ENCODE measurements at regions not wholly inside any gene's neighbourhood (a gene's known extent, or its start where the extent isn't known, plus 50 kb on each side); places are given as distances from the start of the nearest gene placed in this dataset.

GRCh38 chr6:148240861-148241477, 101.7 kb upstream of the SASH1 start:
- H3K36me3 ChIP-seq (ENCODE audit: control insufficient read depth, insufficient read depth, low read length): no peaks in the 10 kb centered on the region
- no peak overlapping the region for H3K27ac ChIP-seq (ENCODE audit: low read depth, low read length)
- H3K9ac ChIP-seq (ENCODE audit: low read length): no peak overlapping the region
- H3K9me3 ChIP-seq (ENCODE audit: control insufficient read depth, insufficient read depth, low read depth, low read length): no peaks in the 10 kb centered on the region
- H3K27me3 ChIP-seq (ENCODE audit: control insufficient read depth, insufficient read depth, low read length): no peaks in the 10 kb centered on the region
- no peak overlapping the region for H3K4me3 ChIP-seq (ENCODE audit: low read depth, low read length)
- H3K4me1 ChIP-seq (ENCODE audit: control insufficient read depth, insufficient read depth, low read length): peaks cover 17% of the 10 kb centered on the region

GRCh38 chr6:148242180-148242579, 100.5 kb upstream of the SASH1 start:
- Histone ChIP-seq H3K4me1 (ENCODE audit: control insufficient read depth, insufficient read depth, low read length) (peaks cover 17% of the 10 kb centered on the region), H3K27ac (ENCODE audit: low read depth, low read length) (no peak overlapping the region), H3K4me3 (ENCODE audit: low read depth, low read length) (no peak overlapping the region), H3K9ac (ENCODE audit: low read length) (no peak overlapping the region), H3K36me3 (ENCODE audit: control insufficient read depth, insufficient read depth, low read length) (no peaks in the 10 kb centered on the region), H3K27me3 (ENCODE audit: control insufficient read depth, insufficient read depth, low read length) (no peaks in the 10 kb centered on the region), H3K9me3 (ENCODE audit: control insufficient read depth, insufficient read depth, low read depth, low read length) (no peaks in the 10 kb centered on the region)

- Histone ChIP-seq H3K36me3 (ENCODE audit: control insufficient read depth, insufficient read depth, low read length) (no peaks in the 10 kb centered on the region), H3K27me3 (ENCODE audit: control insufficient read depth, insufficient read depth, low read length) (no peaks in the 10 kb centered on the region), H3K4me1 (ENCODE audit: control insufficient read depth, insufficient read depth, low read length) (peaks cover 17% of the 10 kb centered on the region), H3K4me3 (ENCODE audit: low read depth, low read length) (no peak overlapping the region), H3K27ac (ENCODE audit: low read depth, low read length) (no peak overlapping the region), H3K9me3 (ENCODE audit: control insufficient read depth, insufficient read depth, low read depth, low read length) (no peaks in the 10 kb centered on the region), H3K9ac (ENCODE audit: low read length) (no peak overlapping the region)
Measured at GRCh38 chr6:148244217-148244935, 98.3 kb upstream of the SASH1 start.

- peaks cover 6% of the 10 kb centered on the region; the same call in 1 of the 2 replicates for H3K4me1 ChIP-seq (ENCODE audit: control insufficient read depth, insufficient read depth, low read length)
- H3K27ac ChIP-seq (ENCODE audit: low read depth, low read length): no peak overlapping the region
- no peaks in the 10 kb centered on the region for H3K9me3 ChIP-seq (ENCODE audit: control insufficient read depth, insufficient read depth, low read depth, low read length)
- H3K4me3 ChIP-seq (ENCODE audit: low read depth, low read length): no peak overlapping the region
- H3K27me3 ChIP-seq (ENCODE audit: control insufficient read depth, insufficient read depth, low read length): no peaks in the 10 kb centered on the region
- H3K9ac ChIP-seq (ENCODE audit: low read length): no peak overlapping the region
- no peaks in the 10 kb centered on the region for H3K36me3 ChIP-seq (ENCODE audit: control insufficient read depth, insufficient read depth, low read length)
Measured at GRCh38 chr6:148247386-148248063, 95.1 kb upstream of the SASH1 start.

GRCh38 chr6:148249160-148249559, 93.5 kb upstream of the SASH1 start:
- Histone ChIP-seq H3K9ac (ENCODE audit: low read length) (no peak overlapping the region), H3K4me3 (ENCODE audit: low read depth, low read length) (no peak overlapping the region), H3K36me3 (ENCODE audit: control insufficient read depth, insufficient read depth, low read length) (no peaks in the 10 kb centered on the region), H3K9me3 (ENCODE audit: control insufficient read depth, insufficient read depth, low read depth, low read length) (peaks cover under 1% of the 10 kb centered on the region; the same call in 1 of the 2 replicates), H3K4me1 (ENCODE audit: control insufficient read depth, insufficient read depth, low read length) (peaks cover 6% of the 10 kb centered on the region; the same call in 1 of the 2 replicates), H3K27ac (ENCODE audit: low read depth, low read length) (no peak overlapping the region), H3K27me3 (ENCODE audit: control insufficient read depth, insufficient read depth, low read length) (no peaks in the 10 kb centered on the region)

GRCh38 chr6:148249679-148250375, 92.8 kb upstream of the SASH1 start:
- no peaks in the 10 kb centered on the region for H3K36me3 ChIP-seq (ENCODE audit: control insufficient read depth, insufficient read depth, low read length)
- no peak overlapping the region for H3K4me3 ChIP-seq (ENCODE audit: low read depth, low read length)
- peaks cover 2% of the 10 kb centered on the region; the same call in 1 of the 2 replicates for H3K9me3 ChIP-seq (ENCODE audit: control insufficient read depth, insufficient read depth, low read depth, low read length)
- H3K27me3 ChIP-seq (ENCODE audit: control insufficient read depth, insufficient read depth, low read length): no peaks in the 10 kb centered on the region
- no peak overlapping the region for H3K9ac ChIP-seq (ENCODE audit: low read length)
- H3K4me1 ChIP-seq (ENCODE audit: control insufficient read depth, insufficient read depth, low read length): 0 out of 2 replicates have a peak, but pooled peaks cover under 1% of the 10 kb centered on the region
- H3K27ac ChIP-seq (ENCODE audit: low read depth, low read length): no peak overlapping the region

GRCh38 chr6:148250975-148251685, 91.5 kb upstream of the SASH1 start:
- no peak overlapping the region for H3K9ac ChIP-seq (ENCODE audit: low read length)
- no peak overlapping the region for H3K4me3 ChIP-seq (ENCODE audit: low read depth, low read length)
- H3K27ac ChIP-seq (ENCODE audit: low read depth, low read length): no peak overlapping the region
- no peaks in the 10 kb centered on the region for H3K36me3 ChIP-seq (ENCODE audit: control insufficient read depth, insufficient read depth, low read length)
- H3K9me3 ChIP-seq (ENCODE audit: control insufficient read depth, insufficient read depth, low read depth, low read length): peaks cover 2% of the 10 kb centered on the region; the same call in 1 of the 2 replicates
- H3K4me1 ChIP-seq (ENCODE audit: control insufficient read depth, insufficient read depth, low read length): no peaks in the 10 kb centered on the region; the same call in 1 of the 2 replicates
- H3K27me3 ChIP-seq (ENCODE audit: control insufficient read depth, insufficient read depth, low read length): no peaks in the 10 kb centered on the region

GRCh38 chr6:148251891-148252290, 90.7 kb upstream of the SASH1 start:
- no peaks in the 10 kb centered on the region for H3K36me3 ChIP-seq (ENCODE audit: control insufficient read depth, insufficient read depth, low read length)
- H3K9ac ChIP-seq (ENCODE audit: low read length): no peak overlapping the region
- no peak overlapping the region for H3K27ac ChIP-seq (ENCODE audit: low read depth, low read length)
- H3K4me1 ChIP-seq (ENCODE audit: control insufficient read depth, insufficient read depth, low read length): no peaks in the 10 kb centered on the region; the same call in 1 of the 2 replicates
- peaks cover 2% of the 10 kb centered on the region; the same call in 1 of the 2 replicates for H3K9me3 ChIP-seq (ENCODE audit: control insufficient read depth, insufficient read depth, low read depth, low read length)
- H3K4me3 ChIP-seq (ENCODE audit: low read depth, low read length): no peak overlapping the region
- no peaks in the 10 kb centered on the region for H3K27me3 ChIP-seq (ENCODE audit: control insufficient read depth, insufficient read depth, low read length)

GRCh38 chr6:148257810-148258209, 84.8 kb upstream of the SASH1 start:
- H3K27ac ChIP-seq (ENCODE audit: low read depth, low read length): no peak overlapping the region

GRCh38 chr6:148258868-148259267, 83.8 kb upstream of the SASH1 start:
- Histone ChIP-seq H3K4me3 (ENCODE audit: low read depth, low read length) (no peak overlapping the region), H3K36me3 (ENCODE audit: control insufficient read depth, insufficient read depth, low read length) (no peaks in the 10 kb centered on the region), H3K27ac (ENCODE audit: low read depth, low read length) (no peak overlapping the region), H3K9ac (ENCODE audit: low read length) (no peak overlapping the region), H3K9me3 (ENCODE audit: control insufficient read depth, insufficient read depth, low read depth, low read length) (peaks cover 2% of the 10 kb centered on the region; the same call in 1 of the 2 replicates), H3K27me3 (ENCODE audit: control insufficient read depth, insufficient read depth, low read length) (no peaks in the 10 kb centered on the region), H3K4me1 (ENCODE audit: control insufficient read depth, insufficient read depth, low read length) (peaks cover 18% of the 10 kb centered on the region)

More at GRCh38 chr6:148257810-148258209, 84.8 kb upstream of the SASH1 start:
- H3K9ac ChIP-seq (ENCODE audit: low read length): no peak overlapping the region
- H3K9me3 ChIP-seq (ENCODE audit: control insufficient read depth, insufficient read depth, low read depth, low read length): peaks cover 2% of the 10 kb centered on the region; the same call in 1 of the 2 replicates
- no peaks in the 10 kb centered on the region for H3K27me3 ChIP-seq (ENCODE audit: control insufficient read depth, insufficient read depth, low read length)
- H3K4me3 ChIP-seq (ENCODE audit: low read depth, low read length): no peak overlapping the region
- H3K4me1 ChIP-seq (ENCODE audit: control insufficient read depth, insufficient read depth, low read length): peaks cover 16% of the 10 kb centered on the region
- no peaks in the 10 kb centered on the region for H3K36me3 ChIP-seq (ENCODE audit: control insufficient read depth, insufficient read depth, low read length)
